ENCODE measurements at regions not wholly inside any gene's neighbourhood (a gene's known extent, or its start where the extent isn't known, plus 50 kb on each side); places are given as distances from the start of the nearest gene placed in this dataset.

DNA sequence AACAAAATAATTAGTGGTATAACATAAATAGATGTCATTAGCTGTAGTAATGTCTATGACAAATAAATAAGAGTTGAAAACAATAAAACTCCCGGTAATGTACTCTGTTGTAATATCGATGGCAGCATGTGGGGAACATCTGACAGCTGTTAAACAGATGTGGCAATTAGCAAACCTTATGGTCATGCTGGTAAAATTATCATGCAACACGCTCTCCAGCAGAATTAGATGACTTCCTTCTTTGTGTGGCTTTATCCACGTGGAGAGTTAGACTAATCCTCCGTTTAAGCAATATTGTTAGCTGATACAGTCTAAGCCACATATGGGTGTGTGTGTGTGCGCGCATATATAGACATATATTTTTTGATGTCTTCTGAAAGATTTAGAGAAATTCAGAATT lies 77.7 kb upstream of the ZFP64 start:
- no peak overlapping the region for H3K4me3 ChIP-seq (ENCODE audit: low read length)
- TF ChIP-seq, protein P1, sequence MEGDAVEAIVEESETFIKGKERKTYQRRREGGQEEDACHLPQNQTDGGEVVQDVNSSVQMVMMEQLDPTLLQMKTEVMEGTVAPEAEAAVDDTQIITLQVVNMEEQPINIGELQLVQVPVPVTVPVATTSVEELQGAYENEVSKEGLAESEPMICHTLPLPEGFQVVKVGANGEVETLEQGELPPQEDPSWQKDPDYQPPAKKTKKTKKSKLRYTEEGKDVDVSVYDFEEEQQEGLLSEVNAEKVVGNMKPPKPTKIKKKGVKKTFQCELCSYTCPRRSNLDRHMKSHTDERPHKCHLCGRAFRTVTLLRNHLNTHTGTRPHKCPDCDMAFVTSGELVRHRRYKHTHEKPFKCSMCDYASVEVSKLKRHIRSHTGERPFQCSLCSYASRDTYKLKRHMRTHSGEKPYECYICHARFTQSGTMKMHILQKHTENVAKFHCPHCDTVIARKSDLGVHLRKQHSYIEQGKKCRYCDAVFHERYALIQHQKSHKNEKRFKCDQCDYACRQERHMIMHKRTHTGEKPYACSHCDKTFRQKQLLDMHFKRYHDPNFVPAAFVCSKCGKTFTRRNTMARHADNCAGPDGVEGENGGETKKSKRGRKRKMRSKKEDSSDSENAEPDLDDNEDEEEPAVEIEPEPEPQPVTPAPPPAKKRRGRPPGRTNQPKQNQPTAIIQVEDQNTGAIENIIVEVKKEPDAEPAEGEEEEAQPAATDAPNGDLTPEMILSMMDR (IDR thresholded peaks at IDR 0.05; ENCODE audit: insufficient read depth, low read depth, low read length, missing control alignments), result no peak
- no peak for DNase-seq (ENCODE audit: low read depth)

DNA sequence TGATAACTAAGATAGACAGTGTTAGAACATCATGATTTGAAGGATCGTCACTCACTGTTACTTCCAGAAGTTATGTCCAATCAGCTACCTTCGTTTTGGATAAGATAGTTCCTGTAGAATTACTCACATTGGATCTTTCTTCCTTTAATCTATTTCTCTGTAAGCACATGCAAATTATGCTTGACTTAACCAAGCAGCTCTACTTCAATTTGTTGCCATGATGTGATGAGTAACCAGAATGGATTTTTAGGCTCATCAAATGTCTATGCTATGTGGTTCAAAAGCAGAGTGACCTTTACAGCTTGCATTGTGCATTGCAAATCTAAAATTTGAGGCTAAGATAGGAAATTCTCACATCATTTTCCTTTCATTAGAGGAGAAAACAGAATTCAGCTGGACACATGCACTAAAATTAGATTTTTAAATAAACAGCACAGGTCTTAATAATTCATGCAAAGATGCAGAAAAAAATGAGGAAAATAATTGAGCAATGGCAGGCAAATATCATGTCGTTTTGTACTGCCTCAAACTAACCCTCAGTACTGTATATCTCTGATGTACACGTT lies 76.7 kb upstream of the ZFP64 start:
- no peak overlapping the region for H3K4me3 ChIP-seq (ENCODE audit: low read length)
- DNase-seq (ENCODE audit: low read depth), result no peak
- TF ChIP-seq, protein P1 (IDR thresholded peaks at IDR 0.05; ENCODE audit: insufficient read depth, low read depth, low read length, missing control alignments), result no peak

DNA sequence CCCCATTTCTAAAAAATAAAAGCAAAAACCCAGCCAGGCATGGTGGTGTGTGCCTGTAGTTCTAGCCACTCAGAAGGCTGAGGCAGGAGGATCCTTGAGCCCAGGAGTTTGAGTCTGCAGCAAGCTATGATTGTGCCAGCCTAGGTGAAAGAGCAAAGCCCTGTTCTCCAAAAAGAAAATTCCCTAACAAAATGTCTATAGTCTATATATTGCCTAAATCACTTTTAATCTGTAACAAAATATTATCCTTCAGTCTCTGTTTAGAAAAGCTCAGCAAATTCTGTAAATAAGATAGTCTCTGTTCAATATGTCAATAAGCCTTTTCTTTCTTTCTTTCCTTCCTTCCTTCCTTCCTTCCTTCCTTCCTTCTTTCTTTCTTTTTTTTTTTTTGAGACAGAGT lies 75.8 kb upstream of the ZFP64 start:
- TF ChIP-seq, protein P1 (IDR thresholded peaks at IDR 0.05; ENCODE audit: insufficient read depth, low read depth, low read length, missing control alignments), result no peak
- DNase-seq (ENCODE audit: low read depth), result no peak
- H3K4me3 ChIP-seq (ENCODE audit: low read length), result no peak overlapping the region

DNA sequence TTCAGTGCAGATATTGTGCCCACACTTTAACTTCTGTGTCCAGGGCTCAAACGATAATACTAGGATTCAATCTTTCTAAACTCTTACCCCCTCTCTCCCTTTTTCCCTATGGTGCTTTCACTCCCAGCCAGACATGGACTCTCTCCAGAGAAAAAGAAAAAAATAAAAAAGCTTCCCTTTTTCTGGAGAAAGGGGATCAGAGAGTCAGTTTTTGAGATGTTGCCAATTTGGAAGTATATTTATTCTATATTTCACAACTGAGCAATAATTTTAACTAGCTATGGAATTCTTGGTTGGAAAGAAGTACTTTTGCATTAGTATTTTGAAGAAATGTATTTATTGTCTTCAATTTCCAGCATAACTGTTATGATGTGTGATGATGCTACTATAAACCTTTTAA lies 72.2 kb upstream of the ZFP64 start:
- DNase-seq (ENCODE audit: low read depth), result no peak
- TF ChIP-seq, protein P1 (IDR thresholded peaks at IDR 0.05; ENCODE audit: insufficient read depth, low read depth, low read length, missing control alignments), result no peak
- no peak overlapping the region for H3K4me3 ChIP-seq (ENCODE audit: low read length)

DNA sequence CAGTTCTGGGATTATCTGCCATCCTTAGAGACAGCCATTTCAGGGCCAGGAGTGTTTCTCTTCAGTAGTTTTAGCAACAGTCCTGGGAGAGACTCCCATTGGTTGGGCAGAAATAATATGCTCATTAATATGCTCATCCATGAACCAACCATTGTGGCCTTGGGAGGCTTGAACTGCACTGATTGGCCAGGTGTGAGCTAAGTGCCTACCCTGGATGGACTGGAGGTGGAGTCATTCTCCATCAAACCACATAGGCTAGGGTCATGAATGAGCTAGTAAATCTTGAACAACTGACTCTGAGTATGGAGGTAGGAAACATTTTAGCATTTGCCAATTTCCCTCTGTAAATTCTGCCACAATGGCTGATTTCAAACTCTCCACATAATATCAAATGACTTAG lies 70.2 kb upstream of the ZFP64 start:
- DNase-seq (ENCODE audit: low read depth), result no peak

DNA sequence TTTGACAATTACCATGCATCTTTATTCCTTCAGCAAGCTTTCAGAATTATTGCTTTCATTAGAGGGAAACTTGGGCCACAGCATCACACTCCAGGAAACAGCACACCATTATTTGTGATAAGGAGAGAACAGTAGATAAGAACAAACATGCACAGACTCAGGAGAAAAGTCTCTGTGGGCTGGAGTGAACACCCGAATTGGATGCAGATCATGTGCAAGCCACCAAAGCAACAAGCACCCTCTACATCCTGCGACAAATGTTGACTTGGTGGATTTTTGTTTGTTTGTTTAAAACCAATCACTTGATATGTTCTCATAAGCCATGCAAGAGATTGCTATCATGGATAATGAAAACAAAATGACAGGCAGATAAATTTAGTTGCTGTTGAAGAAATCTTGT lies 67.7 kb upstream of the ZFP64 start:
- DNase-seq (ENCODE audit: low read depth), result no peak
- no peak overlapping the region for H3K4me3 ChIP-seq (ENCODE audit: low read length)
- TF ChIP-seq, protein P1 (IDR thresholded peaks at IDR 0.05; ENCODE audit: insufficient read depth, low read depth, low read length, missing control alignments), result no peak

More for the DNA sequence above, 70.2 kb upstream of the ZFP64 start:
- no peak overlapping the region for H3K4me3 ChIP-seq (ENCODE audit: low read length)
- TF ChIP-seq, protein P1 (IDR thresholded peaks at IDR 0.05; ENCODE audit: insufficient read depth, low read depth, low read length, missing control alignments), result no peak

DNA sequence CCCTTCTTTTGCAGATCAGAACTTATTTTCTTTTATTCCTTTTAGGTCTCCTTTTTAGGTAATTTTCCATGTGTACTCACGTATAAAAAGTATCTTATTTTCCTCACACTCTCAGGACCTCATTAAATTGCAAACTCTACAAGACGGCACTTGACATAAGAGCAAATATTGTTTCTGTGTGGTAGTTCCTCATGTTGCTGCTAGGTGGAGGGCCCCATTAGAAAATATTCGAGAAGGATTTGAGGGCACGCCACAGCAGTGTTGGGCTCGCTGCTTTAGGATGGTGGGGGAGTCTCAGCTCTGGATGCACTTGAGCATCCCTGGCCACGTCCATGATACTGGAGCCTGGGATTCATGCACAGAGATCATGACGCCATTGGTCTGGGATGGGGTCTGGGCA lies 64.9 kb upstream of the ZFP64 start:
- DNase-seq (ENCODE audit: low read depth), result no peak
- H3K4me3 ChIP-seq (ENCODE audit: low read length), result no peak overlapping the region
- TF ChIP-seq, protein P1 (IDR thresholded peaks at IDR 0.05; ENCODE audit: insufficient read depth, low read depth, low read length, missing control alignments), result no peak

All from epithelial cell of esophagus (primary cell).